Thoracic aorta (tissue), 2 donors: ENCODE measurements at regions not wholly inside any gene's neighbourhood (a gene's known extent, or its start where the extent isn't known, plus 50 kb on each side); places are given as distances from the start of the nearest gene placed in this dataset.

ENCODE experiments used
- ATAC-seq: fragments of 150-250 bp; one replicate; pipeline ENCODE4 v1.8.0; 2017; ENCODE audit warnings: low read depth; ENCODE audit not compliant: insufficient number of reproducible peaks, low FRiP score
- DNase-seq: peaks from one replicate; pipeline ENCODE4 v3.0.0-alpha.2; 2020; ENCODE audit warnings: low spot score
- H3K27ac ChIP-seq, 2 donors: fragments of 200-600 bp; sonication (generic); 1 replicate in 1 of 2; 2 replicates in 1 of 2; pipeline ENCODE4 v1.5.1; 2016; ENCODE audit warnings: mild to moderate bottlenecking in 2 of 2, moderate library complexity in 2 of 2
- H3K27me3 ChIP-seq: fragments of 200-600 bp; sonication (generic); replicated peaks from 2 replicates; pipeline ENCODE4 v1.6.0; 2016; ENCODE audit warnings: mild to moderate bottlenecking; ENCODE audit not compliant: insufficient read depth
- H3K36me3 ChIP-seq: fragments of 200-600 bp; sonication (generic); one replicate; pipeline ENCODE4 v1.5.1; 2016
- H3K4me1 ChIP-seq, 2 donors: fragments of 200-600 bp; sonication (generic); 1 replicate in 1 of 2; 2 replicates in 1 of 2; pipeline versions ENCODE4 v1.5.1 to v1.6.0; 2016; ENCODE audit warnings: low read depth in 2 of 2, mild to moderate bottlenecking in 1 of 2; ENCODE audit not compliant: control insufficient read depth in 1 of 2
- H3K4me3 ChIP-seq: fragments of 200-600 bp; sonication (generic); 2 replicates; pipeline ENCODE4 v1.5.1; 2016; ENCODE audit warnings: mild to moderate bottlenecking
- H3K9me3 ChIP-seq: fragments of 200-600 bp; sonication (generic); 2 replicates; pipeline ENCODE4 v1.5.1; 2016
- TF ChIP-seq, protein P1 (sequence below): fragments of 200-600 bp; sonication (generic); IDR thresholded peaks from one replicate; pipeline ENCODE4 v1.5.1; 2019; ENCODE audit warnings: antibody characterized with exemption

GRCh38 chr14:83899706-83900105 is 1630.2 kb upstream of the FLRT2 start:
- H3K27me3 ChIP-seq, result no peaks in the 10 kb centered on the region
- H3K4me3 ChIP-seq, result no peak overlapping the region
- no peak overlapping the region for H3K27ac ChIP-seq
- no peaks in the 10 kb centered on the region for H3K9me3 ChIP-seq
- no peaks in the 10 kb centered on the region for H3K4me1 ChIP-seq
- no peaks in the 10 kb centered on the region for H3K36me3 ChIP-seq
- no peak for ATAC-seq
- TF ChIP-seq, protein P1, sequence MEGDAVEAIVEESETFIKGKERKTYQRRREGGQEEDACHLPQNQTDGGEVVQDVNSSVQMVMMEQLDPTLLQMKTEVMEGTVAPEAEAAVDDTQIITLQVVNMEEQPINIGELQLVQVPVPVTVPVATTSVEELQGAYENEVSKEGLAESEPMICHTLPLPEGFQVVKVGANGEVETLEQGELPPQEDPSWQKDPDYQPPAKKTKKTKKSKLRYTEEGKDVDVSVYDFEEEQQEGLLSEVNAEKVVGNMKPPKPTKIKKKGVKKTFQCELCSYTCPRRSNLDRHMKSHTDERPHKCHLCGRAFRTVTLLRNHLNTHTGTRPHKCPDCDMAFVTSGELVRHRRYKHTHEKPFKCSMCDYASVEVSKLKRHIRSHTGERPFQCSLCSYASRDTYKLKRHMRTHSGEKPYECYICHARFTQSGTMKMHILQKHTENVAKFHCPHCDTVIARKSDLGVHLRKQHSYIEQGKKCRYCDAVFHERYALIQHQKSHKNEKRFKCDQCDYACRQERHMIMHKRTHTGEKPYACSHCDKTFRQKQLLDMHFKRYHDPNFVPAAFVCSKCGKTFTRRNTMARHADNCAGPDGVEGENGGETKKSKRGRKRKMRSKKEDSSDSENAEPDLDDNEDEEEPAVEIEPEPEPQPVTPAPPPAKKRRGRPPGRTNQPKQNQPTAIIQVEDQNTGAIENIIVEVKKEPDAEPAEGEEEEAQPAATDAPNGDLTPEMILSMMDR, result no peak
- no peak for DNase-seq

DNA sequence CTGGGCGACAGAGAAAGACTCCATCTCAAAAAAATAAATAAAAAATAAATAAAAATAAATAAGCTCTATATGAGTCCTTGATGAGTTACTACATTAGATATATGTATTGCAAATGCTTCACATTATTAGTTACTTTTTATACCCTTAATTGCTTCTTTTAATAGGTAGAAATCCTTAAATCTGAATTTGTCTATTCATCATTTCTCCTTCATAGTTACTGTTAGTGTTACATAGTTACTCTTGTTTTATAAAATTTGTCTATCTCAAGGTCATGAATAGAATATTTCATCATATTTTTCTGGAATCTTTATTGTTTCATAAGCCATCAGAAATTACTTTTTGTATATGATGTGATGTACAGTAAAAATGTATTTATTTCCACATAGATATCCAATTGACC is 1624.8 kb upstream of the FLRT2 start:
- no peaks in the 10 kb centered on the region for H3K27me3 ChIP-seq
- H3K36me3 ChIP-seq, result no peaks in the 10 kb centered on the region
- ATAC-seq, result no peak
- TF ChIP-seq, protein P1, result no peak
- no peaks in the 10 kb centered on the region for H3K4me1 ChIP-seq
- DNase-seq, result no peak
- H3K4me3 ChIP-seq, result no peak overlapping the region
- H3K27ac ChIP-seq, result no peak overlapping the region
- H3K9me3 ChIP-seq, result no peaks in the 10 kb centered on the region

DNA sequence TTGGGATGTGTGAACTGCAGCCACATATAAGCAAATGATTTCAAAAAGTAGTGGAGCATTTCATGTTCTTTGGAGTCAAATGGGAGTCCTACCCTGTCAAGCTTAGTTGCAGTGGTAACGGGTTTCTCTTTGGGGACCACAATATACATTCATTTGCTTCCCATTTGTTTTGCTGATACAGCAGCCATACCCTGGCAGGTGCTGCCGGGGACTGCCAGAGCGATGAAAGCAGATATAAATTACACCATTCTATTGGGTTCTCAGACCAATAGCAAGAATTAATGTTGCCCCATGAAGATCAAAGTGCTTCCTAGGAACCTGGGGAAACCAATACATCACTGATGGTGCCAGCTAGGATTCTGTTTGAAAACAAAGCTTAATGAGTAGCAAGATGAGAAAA is 1621.5 kb upstream of the FLRT2 start:
- ATAC-seq (no peak), DNase-seq (no peak)
- no peaks in the 10 kb centered on the region for H3K4me1 ChIP-seq
- no peaks in the 10 kb centered on the region for H3K36me3 ChIP-seq
- no peaks in the 10 kb centered on the region for H3K9me3 ChIP-seq
- no peak overlapping the region for H3K4me3 ChIP-seq
- TF ChIP-seq, protein P1, result no peak
- no peak overlapping the region for H3K27ac ChIP-seq
- no peaks in the 10 kb centered on the region for H3K27me3 ChIP-seq

- H3K9me3 ChIP-seq, result no peaks in the 10 kb centered on the region
- ATAC-seq (no peak), DNase-seq (no peak)
- H3K36me3 ChIP-seq, result no peaks in the 10 kb centered on the region
- no peak overlapping the region for H3K4me3 ChIP-seq
- H3K27ac ChIP-seq, result no peak overlapping the region
- TF ChIP-seq, protein P1, result no peak
- H3K27me3 ChIP-seq, result no peaks in the 10 kb centered on the region
- H3K4me1 ChIP-seq, result no peaks in the 10 kb centered on the region
These were observed 1620.4 kb upstream of the FLRT2 start for GRCh38 chr14:83909507-83909906.

- Histone ChIP-seq H3K27me3 (no peaks in the 10 kb centered on the region), H3K4me1 (no peaks in the 10 kb centered on the region), H3K9me3 (no peaks in the 10 kb centered on the region), H3K4me3 (no peak overlapping the region), H3K36me3 (no peaks in the 10 kb centered on the region), H3K27ac (no peak overlapping the region)
- TF ChIP-seq, protein P1, result no peak
- no peak for DNase-seq
- no peak for ATAC-seq
These were observed 1617.8 kb upstream of the FLRT2 start for GRCh38 chr14:83912032-83912642.
